MM.1S (cell line): ENCODE measurements at regions not wholly inside any gene's neighbourhood (a gene's known extent, or its start where the extent isn't known, plus 50 kb on each side); places are given as distances from the start of the nearest gene placed in this dataset.

Experiments used
- DNase-seq: peaks from one replicate; pipeline ENCODE4 v3.0.0-alpha.2; 2015
- H2AFZ ChIP-seq: fragments of 300-600 bp; sonication (generic); 2 replicates; pipeline ENCODE4 v1.6.0; 2016; ENCODE audit warnings: antibody characterized with exemption, low read length
- H3F3A ChIP-seq: fragments of 300-600 bp; sonication (generic); 2 replicates; pipeline ENCODE4 v1.6.1; 2016; ENCODE audit warnings: mild to moderate bottlenecking, antibody characterized with exemption, low read length, moderate library complexity, mixed read lengths; ENCODE audit not compliant: insufficient read depth
- H3K27ac ChIP-seq: fragments of 300-600 bp; sonication (generic); 2 replicates; pipeline ENCODE4 v1.5.1; 2016; ENCODE audit warnings: mild to moderate bottlenecking, low read length
- H3K27me3 ChIP-seq: fragments of 300-600 bp; sonication (generic); replicated peaks from 2 replicates; pipeline ENCODE4 v1.6.0; 2016; ENCODE audit warnings: low read length; ENCODE audit not compliant: insufficient read depth
- H3K36me3 ChIP-seq: fragments of 300-600 bp; sonication (generic); replicated peaks from 2 replicates; pipeline ENCODE4 v1.6.1; 2016; ENCODE audit warnings: mild to moderate bottlenecking, low read length, mixed read lengths; ENCODE audit not compliant: insufficient read depth
- H3K4me1 ChIP-seq: fragments of 300-600 bp; sonication (generic); 2 replicates; pipeline ENCODE4 v1.6.1; 2016; ENCODE audit warnings: low read length, mixed read lengths
- H3K4me2 ChIP-seq: fragments of 300-600 bp; sonication (generic); 2 replicates; pipeline ENCODE4 v1.6.0; 2016; ENCODE audit warnings: low read depth, low read length
- H3K4me3 ChIP-seq: fragments of 300-600 bp; sonication (generic); 2 replicates; pipeline ENCODE4 v1.5.1; 2016; ENCODE audit warnings: low read length, mixed read lengths
- H3K79me2 ChIP-seq: fragments of 300-600 bp; sonication (generic); 2 replicates; pipeline ENCODE4 v1.6.1; 2016; ENCODE audit warnings: mixed run types, low read length, mixed read lengths
- H3K9ac ChIP-seq: fragments of 300-600 bp; sonication (generic); 2 replicates; pipeline ENCODE4 v1.6.1; 2016; ENCODE audit warnings: low read length, mixed read lengths
- H3K9me2 ChIP-seq: fragments of 300-600 bp; sonication (generic); replicated peaks from 2 replicates; pipeline ENCODE4 v1.6.1; 2016; ENCODE audit warnings: mild to moderate bottlenecking, low read length, mixed read lengths; ENCODE audit not compliant: insufficient read depth
- H3K9me3 ChIP-seq: fragments of 300-600 bp; sonication (generic); replicated peaks from 2 replicates; pipeline ENCODE4 v1.6.1; 2016; ENCODE audit warnings: mild to moderate bottlenecking, low read length, mixed read lengths; ENCODE audit not compliant: insufficient read depth
- H4K20me1 ChIP-seq: fragments of 300-600 bp; sonication (generic); 2 replicates; pipeline ENCODE4 v1.6.1; 2016; ENCODE audit warnings: mild to moderate bottlenecking, low read length, moderate library complexity, mixed read lengths; ENCODE audit not compliant: insufficient read depth
- CTCF ChIP-seq: fragments of 300-600 bp; sonication (generic); IDR thresholded peaks from 2 replicates; pipeline ENCODE4 v1.5.1; 2016; ENCODE audit warnings: antibody characterized with exemption, low read length, mixed read lengths
- EZH2 ChIP-seq: fragments of 300-600 bp; sonication (generic); optimal IDR thresholded peaks from 2 replicates; pipeline ENCODE3; 2017; ENCODE audit warnings: low read depth, mild to moderate bottlenecking, antibody characterized with exemption, low read length, mixed read lengths
- EZH2phosphoT487 ChIP-seq: fragments of 300-600 bp; sonication (generic); IDR thresholded peaks from 2 replicates; pipeline ENCODE4 v1.6.1; 2018; ENCODE audit warnings: antibody characterized with exemption, low read length

- Histone ChIP-seq H3K4me1 (no peaks in the 10 kb centered on the region), H3K4me2 (no peak overlapping the region), H3K9me2 (no peaks in the 10 kb centered on the region), H3K4me3 (no peak overlapping the region), H3K27me3 (no peaks in the 10 kb centered on the region), H4K20me1 (no peaks in the 10 kb centered on the region; the same call in 1 of the 2 replicates), H3K27ac (no peak overlapping the region), H3K79me2 (no peaks in the 10 kb centered on the region), H3F3A (no peaks in the 10 kb centered on the region), H2AFZ (no peak overlapping the region), H3K9me3 (no peaks in the 10 kb centered on the region), H3K36me3 (no peaks in the 10 kb centered on the region), H3K9ac (no peak overlapping the region)
- DNase-seq = no peak
- no peak for TF ChIP-seq CTCF
- no peak for TF ChIP-seq EZH2
- TF ChIP-seq EZH2phosphoT487 = no peak
Observed at GRCh38 chr5:86427158-86427557, 190.6 kb upstream of the COX7C start.

GRCh38 chr5:86439593-86440110 is 178.1 kb upstream of the COX7C start:
- Histone ChIP-seq H3K9me2 (no peaks in the 10 kb centered on the region), H3K9ac (no peak overlapping the region), H3K4me1 (no peaks in the 10 kb centered on the region), H3K79me2 (no peaks in the 10 kb centered on the region), H4K20me1 (no peaks in the 10 kb centered on the region), H3K27me3 (no peaks in the 10 kb centered on the region), H3K9me3 (no peaks in the 10 kb centered on the region), H3K36me3 (no peaks in the 10 kb centered on the region), H2AFZ (no peak overlapping the region), H3F3A (no peaks in the 10 kb centered on the region), H3K27ac (no peak overlapping the region), H3K4me3 (no peak overlapping the region), H3K4me2 (no peak overlapping the region)
- TF ChIP-seq EZH2phosphoT487 (no peak), EZH2 (no peak), CTCF (no peak)
- DNase-seq = no peak

- H3K36me3 ChIP-seq = no peaks in the 10 kb centered on the region
- no peaks in the 10 kb centered on the region for H4K20me1 ChIP-seq
- H3K27me3 ChIP-seq = no peaks in the 10 kb centered on the region
- H3K4me2 ChIP-seq = no peak overlapping the region
- no peak overlapping the region for H3K4me3 ChIP-seq
- H3K9me3 ChIP-seq = no peaks in the 10 kb centered on the region
- DNase-seq = no peak
- H3F3A ChIP-seq = no peaks in the 10 kb centered on the region
- no peak overlapping the region for H2AFZ ChIP-seq
- no peak for TF ChIP-seq CTCF
- no peak for TF ChIP-seq EZH2
- no peak for TF ChIP-seq EZH2phosphoT487
- no peaks in the 10 kb centered on the region for H3K9me2 ChIP-seq
- H3K9ac ChIP-seq = no peak overlapping the region
- H3K79me2 ChIP-seq = no peaks in the 10 kb centered on the region
- H3K4me1 ChIP-seq = no peaks in the 10 kb centered on the region
- H3K27ac ChIP-seq = no peak overlapping the region
Observed at GRCh38 chr5:86442036-86442745, 175.6 kb upstream of the COX7C start.
